GM18858 (cell line): ENCODE measurements at regions not wholly inside any gene's neighbourhood (a gene's known extent, or its start where the extent isn't known, plus 50 kb on each side); places are given as distances from the start of the nearest gene placed in this dataset.

Experiments used
- ATAC-seq: cut with Tn5 transposase; IDR thresholded peaks from one replicate; pipeline ENCODE4 v1.9.1; 2021; ENCODE audit not compliant: unreplicated experiment

- ATAC-seq: no peak
Observed at GRCh38 chr6:19438566-19439353, 398.4 kb upstream of the ID4 start.

DNA sequence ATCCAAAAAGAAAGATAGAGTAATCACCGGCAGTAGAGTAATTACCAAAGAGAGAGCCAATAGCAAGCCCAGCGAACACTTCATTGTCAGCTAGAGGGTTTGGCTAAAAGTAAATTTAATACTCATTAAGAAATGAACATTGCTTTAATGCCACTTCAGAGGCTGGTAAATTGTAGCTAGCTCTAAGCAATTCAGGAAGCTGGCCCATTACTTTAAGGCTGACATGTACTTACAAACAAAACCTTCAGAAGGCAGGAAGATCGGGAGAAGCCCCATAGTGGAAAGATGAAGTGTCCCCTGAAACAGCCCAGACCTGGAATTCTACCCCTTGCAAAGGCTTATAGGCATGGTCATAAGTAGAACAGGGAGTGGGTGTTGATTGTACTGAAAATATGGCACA is 396.6 kb upstream of the ID4 start:
- no peak for ATAC-seq

DNA sequence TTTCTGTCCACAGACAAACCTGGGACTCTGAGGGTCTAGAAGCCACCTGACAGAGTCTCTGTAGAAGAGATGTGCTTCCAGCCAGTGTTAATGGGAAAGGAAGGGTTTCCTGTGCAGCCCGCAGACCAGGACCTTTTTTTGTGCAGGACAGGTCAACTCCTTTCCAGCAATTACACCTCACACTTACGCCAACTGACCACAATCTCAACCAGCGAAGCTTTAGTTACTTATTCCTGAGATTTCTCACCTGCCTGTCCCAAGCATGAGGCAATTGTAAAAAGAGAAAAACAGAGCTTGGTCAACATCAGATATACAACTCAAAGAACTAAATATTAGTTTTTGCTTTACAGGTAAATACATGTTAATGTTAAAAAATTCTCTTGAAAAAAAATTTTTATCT is 393.8 kb upstream of the ID4 start:
- no peak for ATAC-seq

GRCh38 chr6:19444041-19444440 is 393.1 kb upstream of the ID4 start:
- ATAC-seq: no peak

DNA sequence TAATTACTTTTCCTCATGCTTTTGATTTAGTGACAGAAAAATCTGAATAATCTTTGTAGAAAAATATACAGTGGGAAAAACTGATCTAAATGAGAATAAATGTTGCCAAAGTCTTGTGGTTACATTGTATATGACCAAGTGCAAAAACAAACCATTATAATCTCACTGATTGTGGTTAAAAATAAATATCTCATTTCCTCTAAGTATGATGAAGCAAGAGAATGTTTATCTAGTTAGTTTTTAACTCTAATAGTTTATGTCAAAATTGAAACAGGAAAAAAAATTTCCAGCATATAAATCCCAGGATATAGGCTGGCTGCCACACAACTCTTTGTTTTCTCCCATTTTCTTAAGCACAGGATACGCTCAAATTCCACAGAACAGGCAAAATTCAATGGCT is 392.7 kb upstream of the ID4 start:
- ATAC-seq: no peak

GRCh38 chr6:19446570-19446969 is 390.6 kb upstream of the ID4 start:
- no peak for ATAC-seq

DNA sequence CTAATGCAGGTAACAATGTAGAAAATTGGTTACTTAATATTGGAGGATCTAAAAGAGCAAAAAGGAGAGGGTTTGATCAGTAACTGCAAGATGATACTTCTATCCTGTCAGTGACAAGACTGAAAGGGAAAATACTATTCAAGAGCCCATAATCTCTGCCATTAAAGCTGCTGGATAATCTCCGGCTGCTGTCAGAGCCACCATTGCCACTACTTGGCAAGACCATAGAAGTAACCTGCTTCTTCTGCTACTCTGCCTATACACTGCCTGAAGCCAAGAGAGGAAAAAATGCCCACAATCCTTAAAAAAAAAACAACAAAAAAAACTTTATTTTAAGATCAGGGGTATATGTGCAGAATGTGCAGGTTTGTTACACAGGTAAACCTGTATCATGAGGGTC is 386.5 kb upstream of the ID4 start:
- ATAC-seq: no peak

- no peak for ATAC-seq
Observed at GRCh38 chr6:19452495-19452894, 384.7 kb upstream of the ID4 start.

DNA sequence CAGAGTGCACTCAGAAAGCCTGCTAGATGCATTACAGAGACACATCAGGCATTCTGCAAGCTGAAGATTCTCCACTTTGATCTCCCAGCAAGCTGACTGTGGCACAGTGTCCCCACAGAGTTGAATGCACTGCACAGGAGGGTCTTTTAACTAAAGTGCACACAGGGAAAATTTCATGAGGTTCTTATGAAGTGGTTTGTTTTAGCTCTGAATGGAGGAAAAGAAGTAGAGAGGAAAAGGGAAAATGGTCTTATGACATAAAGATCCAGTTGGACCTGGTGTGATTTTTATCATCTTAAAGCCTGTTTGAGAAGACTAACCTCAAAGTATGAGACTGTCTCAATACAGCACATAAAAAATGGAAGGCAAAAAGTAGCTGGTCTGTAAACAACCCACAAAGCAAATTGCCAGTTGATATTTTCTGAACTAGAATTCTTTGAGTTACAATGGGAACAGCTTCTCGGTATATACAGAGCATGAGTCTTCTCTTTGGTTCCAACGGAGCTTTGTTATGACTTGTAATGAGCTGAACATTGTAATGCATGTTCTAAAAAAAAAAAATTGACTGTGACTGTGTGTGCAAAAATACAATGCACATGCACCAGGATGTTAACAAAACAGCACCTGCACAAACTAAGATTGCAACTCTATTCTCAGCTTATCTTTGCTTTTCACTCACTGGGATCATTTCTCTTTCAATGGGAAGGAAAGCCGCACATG is 383.0 kb upstream of the ID4 start:
- no peak for ATAC-seq

- no peak for ATAC-seq
Observed at GRCh38 chr6:19454721-19455392, 382.3 kb upstream of the ID4 start.

DNA sequence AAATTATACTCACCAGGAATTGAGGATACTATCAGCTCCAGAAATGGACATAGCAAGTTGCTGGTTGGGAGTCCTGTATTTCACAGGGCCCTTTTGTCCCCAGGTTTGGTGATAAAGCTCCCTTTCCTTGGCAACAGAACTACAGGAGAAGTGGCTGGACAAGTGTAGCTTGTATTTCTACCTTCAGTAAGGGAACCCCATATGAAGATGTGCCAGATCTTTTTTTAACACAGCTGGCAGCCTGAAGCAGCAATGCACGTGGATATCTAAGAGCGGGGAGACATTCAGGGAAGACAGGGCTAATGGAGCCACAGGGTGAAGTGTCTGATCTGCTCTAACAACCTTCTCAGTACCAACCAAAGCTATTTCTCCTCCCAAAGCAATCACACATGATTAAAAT is 373.9 kb upstream of the ID4 start:
- ATAC-seq: no peak

DNA sequence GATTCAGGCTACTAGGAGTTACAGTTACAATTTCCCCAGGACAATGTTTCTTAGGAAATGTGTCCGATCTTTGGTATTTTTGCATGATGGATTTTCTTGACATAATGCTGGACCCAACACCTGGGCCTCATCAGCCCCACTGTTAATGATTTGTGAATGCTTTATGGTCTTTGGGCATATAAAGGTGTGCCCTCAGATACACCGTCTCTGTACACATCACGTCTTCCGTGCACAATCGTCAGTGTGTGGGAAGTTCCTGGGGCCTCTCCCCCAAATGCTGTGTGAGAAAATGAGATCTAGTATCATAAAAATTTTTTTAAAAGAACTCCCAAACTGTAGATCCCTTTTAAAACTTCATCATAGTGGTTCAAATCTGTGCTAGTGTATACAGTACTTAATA is 373.2 kb upstream of the ID4 start:
- no peak for ATAC-seq

DNA sequence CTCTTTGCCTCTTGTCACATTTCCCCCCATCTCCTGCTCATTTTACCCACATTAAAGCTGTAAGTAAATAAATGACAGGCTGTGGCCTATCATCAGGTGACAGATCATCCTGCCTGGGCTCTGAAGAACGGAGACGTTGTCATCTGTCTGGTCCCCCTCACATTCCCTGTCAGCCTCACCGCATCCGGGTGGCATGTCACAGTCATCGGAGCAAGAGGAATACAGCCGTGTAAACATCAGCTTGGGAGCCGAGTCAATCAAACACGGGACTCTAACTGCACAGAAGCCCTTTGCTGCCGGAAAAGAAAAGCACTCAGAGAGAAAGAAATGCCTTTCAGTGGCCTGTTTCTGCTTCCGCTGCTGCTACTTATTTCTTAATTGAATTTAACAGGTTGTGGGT is 371.9 kb upstream of the ID4 start:
- ATAC-seq: no peak

DNA sequence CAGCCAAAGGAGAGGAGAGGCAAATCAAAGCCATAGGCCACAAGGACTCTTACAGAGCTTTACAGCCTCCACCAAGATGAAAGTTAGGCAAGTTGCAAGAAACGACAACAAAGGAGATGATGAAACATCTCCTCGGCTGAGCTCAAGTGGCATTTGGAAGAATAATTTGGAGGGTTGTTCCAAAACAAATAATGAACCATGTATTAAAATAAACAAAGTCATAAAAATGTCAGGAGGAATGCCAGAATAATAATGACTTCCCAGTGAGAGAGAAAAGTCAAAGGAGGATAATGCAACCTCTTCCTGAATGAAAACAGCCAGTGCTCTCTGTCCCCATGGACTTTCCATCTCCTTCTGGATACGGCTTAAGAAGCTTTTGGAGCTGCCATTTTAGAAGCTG is 371.4 kb upstream of the ID4 start:
- no peak for ATAC-seq

- no peak for ATAC-seq
Observed at GRCh38 chr6:19470333-19470732, 366.8 kb upstream of the ID4 start.

DNA sequence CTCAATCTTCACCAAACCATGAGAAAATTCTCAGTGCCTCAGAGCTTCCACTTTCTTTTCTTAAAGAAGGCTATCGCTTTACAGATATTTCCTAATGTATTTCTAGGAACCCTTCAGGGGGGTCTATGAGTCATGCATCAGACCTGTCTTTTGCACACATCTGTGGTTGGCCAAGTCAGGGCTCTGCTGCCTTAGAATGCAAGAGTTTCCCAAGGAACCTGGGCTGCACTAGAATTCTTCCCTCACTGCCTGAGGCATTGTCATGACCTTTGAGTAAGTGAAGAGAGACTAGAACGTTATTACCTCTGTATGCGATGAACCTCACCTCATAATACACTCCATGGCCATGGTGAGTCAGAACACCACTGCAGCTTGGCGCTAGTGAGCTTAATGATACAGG is 365.0 kb upstream of the ID4 start:
- no peak for ATAC-seq

GRCh38 chr6:19472850-19473249 is 364.3 kb upstream of the ID4 start:
- ATAC-seq: no peak

DNA sequence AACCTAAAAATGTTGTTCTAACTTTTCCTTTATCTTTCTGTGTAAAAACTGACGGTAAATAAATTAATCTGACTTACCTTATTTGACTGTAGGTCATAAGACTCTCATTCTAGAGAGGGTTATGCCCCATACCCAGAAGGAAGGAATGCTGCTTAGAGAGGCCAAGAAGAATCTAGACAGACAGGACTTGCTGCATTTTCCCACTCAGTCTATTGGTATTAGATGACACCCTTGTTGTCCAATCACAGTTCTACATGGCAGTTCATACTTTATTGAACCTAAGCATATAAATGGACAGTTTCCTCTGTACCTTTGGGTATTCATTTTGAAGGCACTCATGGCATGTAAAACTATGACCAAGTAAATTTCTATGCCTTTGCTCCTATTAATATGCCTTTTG is 359.6 kb upstream of the ID4 start:
- ATAC-seq: no peak

DNA sequence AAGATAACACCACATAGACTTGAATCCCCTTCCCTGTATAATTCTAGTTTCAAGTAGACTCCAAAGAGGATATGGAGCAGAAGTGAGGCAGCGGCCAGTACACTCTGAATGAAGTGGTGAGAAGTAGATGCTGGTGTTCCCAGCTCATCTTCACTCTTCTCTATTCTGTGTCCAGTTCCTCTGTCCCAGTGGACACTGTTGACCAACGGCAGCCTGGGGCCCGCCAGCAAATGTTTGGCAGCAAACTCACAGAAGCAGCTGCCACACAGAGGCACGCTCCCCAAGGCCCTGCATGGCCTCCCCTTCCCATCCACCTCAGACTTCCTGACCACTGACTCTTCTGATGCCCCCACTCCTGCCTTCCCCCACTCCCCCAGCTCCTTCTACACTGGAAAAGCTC is 358.9 kb upstream of the ID4 start:
- no peak for ATAC-seq

DNA sequence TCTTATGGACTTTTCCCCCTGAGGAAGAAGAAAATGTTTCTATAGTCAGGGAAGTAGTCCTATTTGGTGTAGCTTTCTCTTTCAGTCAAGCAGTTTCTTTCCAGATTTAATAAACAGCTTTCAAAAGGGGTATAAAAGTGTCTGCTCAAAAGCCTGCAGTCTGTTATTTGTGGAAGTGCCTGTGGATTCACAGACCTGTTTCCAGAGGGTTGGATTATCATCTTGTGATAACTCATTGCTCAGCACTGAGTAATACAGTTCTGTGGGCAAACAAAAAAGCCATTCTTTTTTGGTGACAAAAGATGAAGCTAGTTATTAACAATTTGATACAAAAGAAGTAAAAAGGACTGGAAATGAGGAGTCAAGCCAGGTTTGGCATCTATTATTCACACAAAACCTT is 358.2 kb upstream of the ID4 start:
- no peak for ATAC-seq

DNA sequence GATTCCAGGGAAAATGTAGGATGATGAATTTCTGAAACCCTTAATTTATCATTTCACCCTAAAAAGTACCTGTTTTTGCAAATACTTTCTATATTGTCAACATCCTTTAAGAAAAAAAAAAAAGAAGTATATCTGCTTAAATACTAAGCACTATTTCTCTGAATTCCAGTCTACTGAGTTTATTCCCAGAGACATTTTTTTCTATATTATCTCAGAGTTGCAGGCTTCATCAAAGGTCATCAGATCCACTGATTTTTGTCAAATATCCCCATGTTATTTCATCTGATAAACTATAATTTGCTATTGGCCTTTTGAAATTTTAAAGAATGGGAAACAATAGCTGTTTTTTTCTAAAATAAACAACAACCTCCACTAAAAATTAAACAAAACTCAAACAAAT is 357.6 kb upstream of the ID4 start:
- ATAC-seq: no peak
